ENCODE measurements at regions not wholly inside any gene's neighbourhood (a gene's known extent, or its start where the extent isn't known, plus 50 kb on each side); places are given as distances from the start of the nearest gene placed in this dataset.

GRCh38 chr7:156192921-156193320 lies 380.7 kb upstream of the SHH start:
- Histone ChIP-seq H3K9me3 (peaks cover 7% of the 10 kb centered on the region; the same call in 1 of the 3 replicates), H3K4me1 (0 out of 3 replicates have a peak, but pooled peaks cover 6% of the 10 kb centered on the region), H3K27ac (peak overlapping the region; percentile 31 to 79; a peak in 4 of 6 replicates), H3K4me3 (no peak overlapping the region), H3K4me2 (no peak overlapping the region)
- DNase-seq (ENCODE audit: low read depth in 1 of 2, low spot score in 1 of 2) (peak; percentile 37 to 50), ATAC-seq (peak; percentile 62 to 68; a peak in 2 of 6 replicates), FAIRE-seq (no peak)
- ChIA-PET CTCF (interaction anchor here (0.5 to 0.8 kb wide), 2 partner anchors 17 to 27 kb away, joined by 3 to 4 read pairs; no protein-coding TSS in a partner anchor), POLR2A (no interaction called here)
- no peak for TF ChIP-seq FOSB (CRISPR knock-in tag; IDR thresholded peaks at IDR 0.05)
- peak; percentile 91 for TF ChIP-seq MAFK (IDR thresholded peaks at IDR 0.05; ENCODE audit: partially characterized antibody)
- 41% methylated on average over 4 of the region's 4 CpGs for WGBS (ENCODE audit: missing lambda C conversion rate)

GRCh38 chr7:156191090-156191489 lies 378.8 kb upstream of the SHH start:
- H3K4me2 ChIP-seq = no peak overlapping the region
- ChIA-PET CTCF (interaction anchor here (0.8 kb wide), 1 partner anchor 46 kb away, joined by 3 read pairs; no protein-coding TSS in a partner anchor), POLR2A (no interaction called here)
- TF ChIP-seq RAD21 (conservative IDR thresholded peaks at IDR 0.05 in 1 of 2, IDR thresholded peaks at IDR 0.05 in 1 of 2) (no peak), HES2 (IDR thresholded peaks at IDR 0.05) (no peak), CBX2 (IDR thresholded peaks at IDR 0.05; ENCODE audit: borderline replicate concordance, low read depth) (no peak), MAZ (IDR thresholded peaks at IDR 0.05; ENCODE audit: borderline replicate concordance, low read depth, low read length) (no peak), JUN (IDR thresholded peaks at IDR 0.05) (no peak), GATA3 (IDR thresholded peaks at IDR 0.05; ENCODE audit: borderline replicate concordance) (no peak), POLR2AphosphoS2 (conservative IDR thresholded peaks at IDR 0.05; ENCODE audit: low read length) (no peak), PBX3 (IDR thresholded peaks at IDR 0.05) (no peak), RFX5 (IDR thresholded peaks at IDR 0.05) (no peak)
- DNase-seq (ENCODE audit: low read depth in 1 of 2, low spot score in 1 of 2) = no peak
- peaks cover 25% of the 10 kb centered on the region for H3K9me3 ChIP-seq
- no peak for ATAC-seq
- H3K4me1 ChIP-seq = 0 out of 3 replicates have a peak, but pooled peaks cover 6% of the 10 kb centered on the region
- no peak for FAIRE-seq
- no peak overlapping the region for H3K27ac ChIP-seq
- H3K4me3 ChIP-seq = no peak overlapping the region
- WGBS (ENCODE audit: missing lambda C conversion rate) = 75% methylated on average over 4 of the region's 4 CpGs

- H3K4me3 ChIP-seq = no peak overlapping the region
- ChIA-PET POLR2A (no interaction called here), CTCF (interaction anchor here (1.0 to 1.4 kb wide), 2 partner anchors 9 to 20 kb away, joined by 3 read pairs; no protein-coding TSS in a partner anchor)
- no peak overlapping the region for H3K4me2 ChIP-seq
- no peak for ATAC-seq
- H3K9me3 ChIP-seq = peaks cover 40% of the 10 kb centered on the region
- TF ChIP-seq ELK1 (IDR thresholded peaks at IDR 0.05; ENCODE audit: low read depth, low read length) (no peak), JUNB (IDR thresholded peaks at IDR 0.05) (no peak)
- H3K27ac ChIP-seq = no peak overlapping the region
- 46% methylated on average over 2 of the region's 2 CpGs for WGBS (ENCODE audit: missing lambda C conversion rate)
- DNase-seq (ENCODE audit: low read depth in 1 of 2, low spot score in 1 of 2) = no peak
- H3K4me1 ChIP-seq = no peaks in the 10 kb centered on the region
- no peak for FAIRE-seq
Measured at GRCh38 chr7:156185076-156185475, 372.8 kb upstream of the SHH start.

- no peak overlapping the region for H3K4me2 ChIP-seq
- no peak for DNase-seq (ENCODE audit: low read depth in 1 of 2, low spot score in 1 of 2)
- peaks cover 37% of the 10 kb centered on the region for H3K9me3 ChIP-seq
- H3K4me1 ChIP-seq = no peaks in the 10 kb centered on the region
- no peak overlapping the region for H3K4me3 ChIP-seq
- CTCF ChIA-PET = interaction anchor here (1.4 kb wide), 1 partner anchor 10 kb away, joined by 3 read pairs; no protein-coding TSS in a partner anchor
- H3K27ac ChIP-seq = no peak overlapping the region
- no peak for FAIRE-seq
- POLR2A ChIA-PET = no interaction called here
- no peak for ATAC-seq
- 13% methylated on average over 1 of the region's 1 CpG for WGBS (ENCODE audit: missing lambda C conversion rate)
- no peak for TF ChIP-seq CHD2 (IDR thresholded peaks at IDR 0.05; ENCODE audit: low read length, partially characterized antibody)
- no peak for TF ChIP-seq KDM5A (IDR thresholded peaks at IDR 0.05)
- TF ChIP-seq GATA3 (IDR thresholded peaks at IDR 0.05; ENCODE audit: borderline replicate concordance) = no peak
- TF ChIP-seq ZC3H11A (IDR thresholded peaks at IDR 0.05) = no peak
- no peak for TF ChIP-seq HOXA7 (CRISPR knock-in tag; IDR thresholded peaks at IDR 0.05)
- TF ChIP-seq REST (IDR thresholded peaks at IDR 0.05) = no peak
- no peak for TF ChIP-seq NPAS2 (CRISPR knock-in tag; IDR thresholded peaks at IDR 0.05; ENCODE audit: borderline replicate concordance)
- TF ChIP-seq TP53 (CRISPR knock-in tag; IDR thresholded peaks at IDR 0.05) = no peak
- no peak for TF ChIP-seq MYC (IDR thresholded peaks at IDR 0.05; ENCODE audit: borderline replicate concordance, low read length)
- TF ChIP-seq SMC3 (IDR thresholded peaks at IDR 0.05) = no peak
- no peak for TF ChIP-seq ELK1 (IDR thresholded peaks at IDR 0.05; ENCODE audit: low read depth, low read length)
- no peak for TF ChIP-seq E2F6 (IDR thresholded peaks at IDR 0.05; ENCODE audit: borderline replicate concordance, low read depth)
Measured at GRCh38 chr7:156184164-156184563, 371.9 kb upstream of the SHH start.
